ENCODE measurements at regions not wholly inside any gene's neighbourhood (a gene's known extent, or its start where the extent isn't known, plus 50 kb on each side); places are given as distances from the start of the nearest gene placed in this dataset.
"Not testable (repeated sequence)": the region's sequence is repeated elsewhere in the genome, so short reads cannot be mapped to it uniquely, and the experiment has no call there.

- DNase-seq (ENCODE audit: extremely low read depth in 1 of 2, low read depth in 1 of 2): no peak
Measured at GRCh38 chr10:129210876-129211275, 256.2 kb upstream of the MGMT start.

GRCh38 chr10:129213256-129213655 is 253.8 kb upstream of the MGMT start:
- no peak for DNase-seq (ENCODE audit: extremely low read depth in 1 of 2, low read depth in 1 of 2)

GRCh38 chr10:129213996-129214395 is 253.0 kb upstream of the MGMT start:
- DNase-seq (ENCODE audit: extremely low read depth in 1 of 2, low read depth in 1 of 2): not testable (repeated sequence)

- no peak for DNase-seq (ENCODE audit: extremely low read depth in 1 of 2, low read depth in 1 of 2)
Measured at GRCh38 chr10:129219364-129219763, 247.7 kb upstream of the MGMT start.

- DNase-seq (ENCODE audit: extremely low read depth in 1 of 2, low read depth in 1 of 2): no peak
Measured at GRCh38 chr10:129222436-129222835, 244.6 kb upstream of the MGMT start.

- no peak for DNase-seq (ENCODE audit: extremely low read depth in 1 of 2, low read depth in 1 of 2)
Measured at GRCh38 chr10:129223363-129223762, 243.7 kb upstream of the MGMT start.

- no peak for DNase-seq (ENCODE audit: extremely low read depth in 1 of 2, low read depth in 1 of 2)
Measured at GRCh38 chr10:129224065-129224464, 243.0 kb upstream of the MGMT start.

- no peak for DNase-seq (ENCODE audit: extremely low read depth in 1 of 2, low read depth in 1 of 2)
Measured at GRCh38 chr10:129231821-129232220, 235.2 kb upstream of the MGMT start.

GRCh38 chr10:129233351-129234148 is 233.5 kb upstream of the MGMT start:
- DNase-seq (ENCODE audit: extremely low read depth in 1 of 2, low read depth in 1 of 2): no peak

GRCh38 chr10:129236274-129236691 is 230.8 kb upstream of the MGMT start:
- DNase-seq (ENCODE audit: extremely low read depth in 1 of 2, low read depth in 1 of 2): no peak

GRCh38 chr10:129241461-129241860 is 225.6 kb upstream of the MGMT start:
- no peak for DNase-seq (ENCODE audit: extremely low read depth in 1 of 2, low read depth in 1 of 2)

GRCh38 chr10:129244298-129244697 is 222.7 kb upstream of the MGMT start:
- no peak for DNase-seq (ENCODE audit: extremely low read depth in 1 of 2, low read depth in 1 of 2)

GRCh38 chr10:129244757-129245156 is 222.3 kb upstream of the MGMT start:
- DNase-seq (ENCODE audit: extremely low read depth in 1 of 2, low read depth in 1 of 2): no peak

GRCh38 chr10:129253161-129253864 is 213.7 kb upstream of the MGMT start:
- DNase-seq (ENCODE audit: extremely low read depth in 1 of 2, low read depth in 1 of 2): no peak

- no peak for DNase-seq (ENCODE audit: extremely low read depth in 1 of 2, low read depth in 1 of 2)
Measured at GRCh38 chr10:129253865-129254179, 213.2 kb upstream of the MGMT start.

- DNase-seq (ENCODE audit: extremely low read depth in 1 of 2, low read depth in 1 of 2): no peak
Measured at GRCh38 chr10:129258283-129258923, 208.6 kb upstream of the MGMT start.

GRCh38 chr10:129259128-129259815 is 207.8 kb upstream of the MGMT start:
- DNase-seq (ENCODE audit: extremely low read depth in 1 of 2, low read depth in 1 of 2): no peak

- no peak for DNase-seq (ENCODE audit: extremely low read depth in 1 of 2, low read depth in 1 of 2)
Measured at GRCh38 chr10:129272176-129272575, 194.9 kb upstream of the MGMT start.

GRCh38 chr10:129272866-129273650 is 194.0 kb upstream of the MGMT start:
- DNase-seq (ENCODE audit: extremely low read depth in 1 of 2, low read depth in 1 of 2): no peak

GRCh38 chr10:129273860-129274259 is 193.2 kb upstream of the MGMT start:
- no peak for DNase-seq (ENCODE audit: extremely low read depth in 1 of 2, low read depth in 1 of 2)

All from activated CD8-positive, alpha-beta memory T cell treated with anti-CD3 and anti-CD28 coated beads for 1 hour (primary cell).